Natural killer cell (primary cell): ENCODE measurements at regions not wholly inside any gene's neighbourhood (a gene's known extent, or its start where the extent isn't known, plus 50 kb on each side); places are given as distances from the start of the nearest gene placed in this dataset.

ENCODE experiments used
- ATAC-seq, 3 donors: fragments of 150-1000 bp in 2 of 3; fragments of 200-7000 bp in 1 of 3; cut with Tn5 transposase; 1 replicate in 1 of 3; 2 replicates in 2 of 3; pipeline ENCODE4 v1.10.0; 2021; ENCODE audit warnings: mild to moderate bottlenecking in 2 of 3, moderate library complexity in 2 of 3
- DNase-seq, 2 donors: peaks; one replicate each; pipeline versions ENCODE4 v3.0.0 to v3.0.0-alpha.2; 2013 to 2021; ENCODE audit warnings: mixed read lengths in 1 of 2
- H3K27ac ChIP-seq: one replicate; pipeline ENCODE4 v1.5.1; 2013; ENCODE audit warnings: mild to moderate bottlenecking, low read length
- H3K27me3 ChIP-seq: one replicate; pipeline ENCODE4 v1.6.1; 2013; ENCODE audit warnings: low read length; ENCODE audit not compliant: control insufficient read depth, insufficient read depth
- H3K36me3 ChIP-seq: one replicate; pipeline ENCODE4 v1.6.1; 2013; ENCODE audit warnings: low read length; ENCODE audit not compliant: control insufficient read depth, insufficient read depth
- H3K4me1 ChIP-seq: one replicate; pipeline ENCODE4 v1.6.1; 2013; ENCODE audit warnings: low read length; ENCODE audit not compliant: control insufficient read depth, insufficient read depth
- H3K4me3 ChIP-seq: one replicate; pipeline ENCODE4 v1.5.1; 2013; ENCODE audit warnings: low read length
- H3K9me3 ChIP-seq: one replicate; pipeline ENCODE4 v1.6.1; 2013; ENCODE audit warnings: low read length; ENCODE audit not compliant: control insufficient read depth, insufficient read depth
- H3K27ac Mint-ChIP-seq, 2 donors: one replicate each; pipeline ENCODE4 v1.8.0; 2022; ENCODE audit warnings: mild to moderate bottlenecking in 2 of 2, mixed read lengths in 2 of 2, moderate library complexity in 1 of 2
- H3K27me3 Mint-ChIP-seq, 2 donors: one replicate each; pipeline ENCODE4 v1.8.0; 2022; ENCODE audit warnings: low read depth in 2 of 2, mixed read lengths in 2 of 2
- H3K36me3 Mint-ChIP-seq: one replicate; pipeline ENCODE4 v1.8.0; 2022; ENCODE audit warnings: mixed read lengths
- H3K4me1 Mint-ChIP-seq, 2 donors: one replicate each; pipeline ENCODE4 v1.8.0; 2022; ENCODE audit warnings: mixed read lengths in 2 of 2
- H3K4me3 Mint-ChIP-seq: one replicate; pipeline ENCODE4 v1.8.0; 2022; ENCODE audit warnings: mild to moderate bottlenecking, moderate library complexity, mixed read lengths
- H3K9me3 Mint-ChIP-seq, 2 donors: one replicate each; pipeline ENCODE4 v1.8.0; 2022; ENCODE audit warnings: mixed read lengths in 2 of 2
- WGBS: methylation state at CpG from one replicate; pipeline ENCODE4 v1.1.7; 2013; ENCODE audit warnings: missing lambda C conversion rate; ENCODE audit not compliant: insufficient coverage; 5-methylcytosine and 5-hydroxymethylcytosine counted together
- intact Hi-C: fragments of 100-400 bp; cut with micrococcal nuclease; formaldehyde crosslinking; loops from one replicate; pipeline ENCODE4 v1.14.2; 2022
- TF ChIP-seq, protein P1 (sequence below): fragments of 200-600 bp; IDR thresholded peaks from one replicate; pipeline ENCODE4 v1.8.0; 2022; ENCODE audit warnings: antibody characterized with exemption

DNA sequence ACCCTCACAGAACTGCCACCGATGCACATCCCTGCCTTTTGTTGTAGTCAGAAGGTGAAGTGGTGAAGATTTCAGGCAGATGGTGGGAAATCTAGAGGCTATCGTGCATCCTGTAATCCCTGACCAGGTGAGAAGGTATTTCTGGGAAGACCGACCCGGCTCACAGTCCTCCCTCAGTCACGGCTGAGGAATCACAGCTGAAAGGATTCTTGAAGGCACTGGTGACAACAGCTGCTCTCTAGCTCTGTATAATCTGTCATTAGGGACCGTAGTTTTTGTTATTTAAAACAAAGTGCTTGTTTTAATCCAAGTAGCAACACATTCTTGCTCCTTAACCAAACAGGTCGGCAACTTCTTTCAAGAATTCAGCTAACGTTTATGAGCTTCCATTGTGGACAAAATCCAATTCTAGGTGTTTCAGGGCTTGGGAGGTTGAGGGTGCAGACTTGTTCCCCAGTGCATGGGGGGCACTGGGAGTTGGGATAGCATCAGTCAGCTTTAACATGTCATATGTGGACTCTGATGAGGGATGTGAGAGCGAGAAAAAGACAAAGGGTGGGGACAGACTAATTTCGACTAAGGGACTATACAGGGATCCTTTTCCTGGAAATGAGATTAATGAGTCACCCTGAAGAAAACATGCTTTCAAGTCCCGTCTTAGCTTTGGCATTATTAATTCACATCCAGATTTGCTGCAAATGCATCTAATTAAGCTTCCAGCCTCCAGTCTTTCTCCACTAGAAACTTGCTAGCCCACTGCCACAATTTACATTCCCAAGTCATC lies 141.0 kb upstream of the RASGRP1 start:
- H3K9me3 ChIP-seq = no peaks in the 10 kb centered on the region
- no peaks in the 10 kb centered on the region for H3K36me3 ChIP-seq
- no peaks in the 10 kb centered on the region for H3K4me1 ChIP-seq
- intact Hi-C loops = loop anchor here (5.0 kb wide), 1 partner anchor 1052 kb away; no protein-coding TSS in a partner anchor
- Mint-ChIP-seq H3K27me3 (peaks cover 5 to 11% of the 10 kb centered on the region in 2 donors), H3K9me3 (no peaks in the 10 kb centered on the region), H3K4me3 (no peak overlapping the region), H3K36me3 (no peaks in the 10 kb centered on the region), H3K27ac (no peak overlapping the region), H3K4me1 (no peaks in the 10 kb centered on the region)
- WGBS = 83% methylated on average over 11 of the region's 11 CpGs
- TF ChIP-seq, protein P1, sequence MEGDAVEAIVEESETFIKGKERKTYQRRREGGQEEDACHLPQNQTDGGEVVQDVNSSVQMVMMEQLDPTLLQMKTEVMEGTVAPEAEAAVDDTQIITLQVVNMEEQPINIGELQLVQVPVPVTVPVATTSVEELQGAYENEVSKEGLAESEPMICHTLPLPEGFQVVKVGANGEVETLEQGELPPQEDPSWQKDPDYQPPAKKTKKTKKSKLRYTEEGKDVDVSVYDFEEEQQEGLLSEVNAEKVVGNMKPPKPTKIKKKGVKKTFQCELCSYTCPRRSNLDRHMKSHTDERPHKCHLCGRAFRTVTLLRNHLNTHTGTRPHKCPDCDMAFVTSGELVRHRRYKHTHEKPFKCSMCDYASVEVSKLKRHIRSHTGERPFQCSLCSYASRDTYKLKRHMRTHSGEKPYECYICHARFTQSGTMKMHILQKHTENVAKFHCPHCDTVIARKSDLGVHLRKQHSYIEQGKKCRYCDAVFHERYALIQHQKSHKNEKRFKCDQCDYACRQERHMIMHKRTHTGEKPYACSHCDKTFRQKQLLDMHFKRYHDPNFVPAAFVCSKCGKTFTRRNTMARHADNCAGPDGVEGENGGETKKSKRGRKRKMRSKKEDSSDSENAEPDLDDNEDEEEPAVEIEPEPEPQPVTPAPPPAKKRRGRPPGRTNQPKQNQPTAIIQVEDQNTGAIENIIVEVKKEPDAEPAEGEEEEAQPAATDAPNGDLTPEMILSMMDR = no peak
- no peak for ATAC-seq
- DNase-seq = no peak
- no peak overlapping the region for H3K4me3 ChIP-seq
- no peak overlapping the region for H3K27ac ChIP-seq
- H3K27me3 ChIP-seq = no peaks in the 10 kb centered on the region

GRCh38 chr15:38706956-38707355 lies 142.3 kb upstream of the RASGRP1 start:
- Mint-ChIP-seq H3K4me3 (no peak overlapping the region), H3K27me3 (peaks cover 10 to 11% of the 10 kb centered on the region in 2 donors), H3K36me3 (no peaks in the 10 kb centered on the region), H3K27ac (no peak overlapping the region), H3K9me3 (no peaks in the 10 kb centered on the region), H3K4me1 (no peaks in the 10 kb centered on the region)
- Histone ChIP-seq H3K27ac (no peak overlapping the region), H3K4me1 (no peaks in the 10 kb centered on the region), H3K27me3 (no peaks in the 10 kb centered on the region), H3K36me3 (no peaks in the 10 kb centered on the region), H3K4me3 (no peak overlapping the region), H3K9me3 (no peaks in the 10 kb centered on the region)
- WGBS = 77% methylated on average over 5 of the region's 5 CpGs
- no peak for ATAC-seq
- no peak for DNase-seq
- TF ChIP-seq, protein P1 = no peak
- intact Hi-C loops = loop anchor here (1.0 to 5.0 kb wide), 2 partner anchors 873 to 1050 kb away; no protein-coding TSS in a partner anchor

DNA sequence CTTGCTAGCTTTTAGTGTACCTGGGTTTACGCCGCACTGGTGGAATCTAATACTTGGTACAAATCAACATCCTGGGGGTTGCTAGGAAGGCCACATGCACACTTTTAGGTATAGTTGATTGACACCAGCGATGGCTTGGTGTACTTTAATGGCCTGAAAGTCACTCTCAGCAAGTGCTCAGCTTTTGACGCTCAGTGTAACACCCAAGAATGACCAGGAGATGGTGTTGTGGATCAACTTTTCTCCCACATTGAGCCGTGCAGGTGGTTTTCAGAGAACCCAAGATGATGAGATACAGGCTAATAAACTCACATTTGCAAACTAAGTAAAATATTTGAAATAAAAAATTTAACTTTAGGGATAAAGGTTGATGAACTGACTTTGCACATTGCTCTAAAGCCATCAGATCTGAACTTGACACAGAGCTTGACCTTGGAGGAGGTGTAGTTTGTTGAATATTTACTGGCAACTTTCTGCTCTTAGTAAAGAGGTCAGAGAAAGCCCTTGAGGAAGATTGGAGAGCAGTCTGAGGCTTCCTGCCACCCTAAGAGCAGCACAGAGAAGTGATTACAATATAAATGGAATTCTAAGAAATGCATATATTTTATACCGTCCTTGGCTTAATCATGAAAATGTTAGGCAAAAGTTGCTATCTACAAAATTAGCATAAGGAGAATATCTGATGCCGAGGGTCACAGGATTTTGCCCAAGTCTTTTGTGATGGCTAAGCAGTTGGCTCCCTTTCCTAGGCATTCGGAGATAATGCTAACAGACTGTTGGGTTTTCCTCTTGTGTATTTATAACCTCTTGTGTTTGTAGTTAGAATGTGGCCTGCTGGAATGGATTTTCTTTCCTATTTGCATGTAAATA lies 143.4 kb upstream of the RASGRP1 start:
- peaks cover 10 to 11% of the 10 kb centered on the region in 2 donors for H3K27me3 Mint-ChIP-seq
- H3K4me1 Mint-ChIP-seq = no peaks in the 10 kb centered on the region
- no peaks in the 10 kb centered on the region for H3K27me3 ChIP-seq
- DNase-seq (peak in 1 of 2 donors; percentile 77), ATAC-seq (peak; percentile 66 to 90 (median 87))
- no peaks in the 10 kb centered on the region for H3K36me3 ChIP-seq
- no peaks in the 10 kb centered on the region for H3K4me1 ChIP-seq
- no peak overlapping the region for H3K4me3 ChIP-seq
- no peak overlapping the region for H3K4me3 Mint-ChIP-seq
- no peak overlapping the region for H3K27ac ChIP-seq
- intact Hi-C loops = loop anchor here (1.0 to 5.0 kb wide), 2 partner anchors 872 to 1049 kb away; no protein-coding TSS in a partner anchor
- no peaks in the 10 kb centered on the region for H3K9me3 Mint-ChIP-seq
- no peaks in the 10 kb centered on the region for H3K9me3 ChIP-seq
- no peak overlapping the region for H3K27ac Mint-ChIP-seq
- H3K36me3 Mint-ChIP-seq = no peaks in the 10 kb centered on the region
- TF ChIP-seq, protein P1 = peak; percentile 73
- WGBS = 65% methylated on average over 7 of the region's 8 CpGs
